ENCODE measurements at regions not wholly inside any gene's neighbourhood (a gene's known extent, or its start where the extent isn't known, plus 50 kb on each side); places are given as distances from the start of the nearest gene placed in this dataset.

- no TSS peak for BruUV-seq (replicated peaks)
Measured at GRCh38 chr11:81644239-81644840, 1089.3 kb downstream of the FAM181B start.

More at GRCh38 chr11:81644239-81644840, 1089.3 kb downstream of the FAM181B start:
- ATAC-seq (peak; percentile 93), FAIRE-seq (peak; percentile 26), DNase-seq (ENCODE audit: low spot score) (peak; percentile 60)
- CTCF ChIA-PET (ENCODE audit: low intra/inter-chr PET ratio, low total read pairs), result interaction anchor here (0.8 to 2.1 kb wide), 2 partner anchors 585 to 1052 kb away, joined by 3 to 17 read pairs; no protein-coding TSS in a partner anchor
- intact Hi-C loops (cut with micrococcal nuclease; ENCODE audit: unreplicated experiment), result loop anchor here (1.0 kb wide), 2 partner anchors 585 to 1051 kb away; no protein-coding TSS in a partner anchor
- 3% methylated on average over 1 of the region's 1 CpG for WGBS (ENCODE audit: low lambda C conversion rate)
- Histone ChIP-seq H3K36me3 (replicated peaks in 1 of 2; ENCODE audit: control insufficient read depth in 1 of 2, insufficient read depth in 2 of 2, low read length in 2 of 2) (no peaks in the 10 kb centered on the region), H3K9ac (ENCODE audit: insufficient read depth, low read depth, low read length) (no peak overlapping the region), H3K79me2 (ENCODE audit: insufficient read depth, low read length) (no peaks in the 10 kb centered on the region), H3K4me3 (replicated peaks in 1 of 3; ENCODE audit: insufficient read depth in 1 of 3, low read depth in 2 of 3, low read length in 3 of 3) (no peak overlapping the region), H3K4me2 (ENCODE audit: low read depth, low read length) (no peak overlapping the region), H3K27me3 (ENCODE audit: control insufficient read depth in 1 of 2, insufficient read depth in 2 of 2, low read length in 2 of 2) (no peaks in the 10 kb centered on the region), H3K27ac (ENCODE audit: extremely low read length, insufficient read depth, low read length) (no peak overlapping the region), H3K4me1 (ENCODE audit: insufficient read depth, low read length) (no peaks in the 10 kb centered on the region), H3K9me3 (ENCODE audit: low read length) (no peaks in the 10 kb centered on the region), H4K20me1 (ENCODE audit: insufficient read depth, low read length) (no peaks in the 10 kb centered on the region), H2AFZ (ENCODE audit: low read length) (no peak overlapping the region)
- in situ Hi-C loops (cut with HindIII; ENCODE audit: extremely low pct_ligation_motif_present, low pct_unique_long_range_greater_than_20kb), result loop anchor here (5.0 to 25.0 kb wide), 2 partner anchors 583 to 1043 kb away; no protein-coding TSS in a partner anchor
- POLR2A ChIA-PET, result no interaction called here
- no peak for TF ChIP-seq ELF4 (CRISPR knock-in tag; IDR thresholded peaks at IDR 0.05; ENCODE audit: borderline replicate concordance)
- TF ChIP-seq SMC3 (IDR thresholded peaks at IDR 0.05; ENCODE audit: low read length), result peak; percentile 58; the same call in 1 of the 2 replicates
- TF ChIP-seq RXRB (CRISPR knock-in tag; IDR thresholded peaks at IDR 0.05; ENCODE audit: borderline replicate concordance), result no peak
- no peak for TF ChIP-seq ZNF577 (CRISPR knock-in tag; IDR thresholded peaks at IDR 0.05; ENCODE audit: borderline replicate concordance, low read depth)
- TF ChIP-seq RAD21 (CRISPR knock-in tag; IDR thresholded peaks at IDR 0.05), result peak; percentile 20; the same call in 1 of the 2 replicates
- no peak for TF ChIP-seq MAFK (conservative IDR thresholded peaks at IDR 0.05 in 1 of 2, IDR thresholded peaks at IDR 0.05 in 1 of 2; ENCODE audit: low read length in 2 of 2)
- TF ChIP-seq STAG1 (CRISPR knock-in tag; IDR thresholded peaks at IDR 0.05), result peak; percentile 54
- TF ChIP-seq ZBTB26 (CRISPR knock-in tag; IDR thresholded peaks at IDR 0.05; ENCODE audit: borderline replicate concordance), result no peak
- peak; percentile 67 for TF ChIP-seq CTCF (CRISPR knock-in tag; IDR thresholded peaks at IDR 0.05)
- TF ChIP-seq PRDM4 (CRISPR knock-in tag; IDR thresholded peaks at IDR 0.05; ENCODE audit: borderline replicate concordance), result no peak
